Osteoblast (primary cell): ENCODE measurements at regions not wholly inside any gene's neighbourhood (a gene's known extent, or its start where the extent isn't known, plus 50 kb on each side); places are given as distances from the start of the nearest gene placed in this dataset.

Experiments
- DNase-seq: peaks from one replicate; pipeline ENCODE4 v3.0.0; 2011; ENCODE audit warnings: low spot score, mixed read lengths; ENCODE audit not compliant: insufficient read length; ENCODE audit errors: missing footprints
- H2AFZ ChIP-seq: 2 replicates; pipeline ENCODE4 v1.6.0; 2011; ENCODE audit warnings: mild to moderate bottlenecking, low read length
- H3K27ac ChIP-seq: 2 replicates; pipeline ENCODE4 v1.5.1; 2011; ENCODE audit warnings: mild to moderate bottlenecking, low read depth, low read length, moderate library complexity
- H3K27me3 ChIP-seq: 2 replicates; pipeline ENCODE4 v1.6.0; 2012; ENCODE audit warnings: mild to moderate bottlenecking, control low read depth, inconsistent platforms, low read length, moderate library complexity; ENCODE audit not compliant: insufficient read depth
- H3K36me3 ChIP-seq: 2 replicates; pipeline ENCODE4 v1.5.1; 2011; ENCODE audit warnings: mild to moderate bottlenecking, low read length, control low read depth, moderate library complexity; ENCODE audit not compliant: insufficient read depth
- H3K4me1 ChIP-seq: 2 replicates; pipeline ENCODE4 v1.5.1; 2011; ENCODE audit warnings: mild to moderate bottlenecking, low read length, control low read depth, moderate library complexity; ENCODE audit not compliant: insufficient read depth
- H3K4me2 ChIP-seq: 2 replicates; pipeline ENCODE4 v1.6.0; 2011; ENCODE audit warnings: mild to moderate bottlenecking, low read length; ENCODE audit not compliant: insufficient read depth
- H3K4me3 ChIP-seq: fragments of 200-600 bp; sonication (generic); 3 replicates; pipeline ENCODE4 v1.5.1; 2012; ENCODE audit warnings: mild to moderate bottlenecking, low read length, inconsistent platforms; ENCODE audit not compliant: insufficient read depth
- H3K79me2 ChIP-seq: 2 replicates; pipeline ENCODE4 v1.6.0; 2012; ENCODE audit warnings: mild to moderate bottlenecking, low read length, control low read depth, inconsistent platforms; ENCODE audit not compliant: insufficient read depth
- H3K9me3 ChIP-seq: 2 replicates; pipeline ENCODE4 v1.5.1; 2011; ENCODE audit warnings: low read depth, low read length, control low read depth
- H4K20me1 ChIP-seq: 2 replicates; pipeline ENCODE4 v1.6.0; 2012; ENCODE audit warnings: mild to moderate bottlenecking, low read length, control low read depth; ENCODE audit not compliant: insufficient read depth
- CTCF ChIP-seq: IDR thresholded peaks from 2 replicates; pipeline ENCODE4 v1.5.1; 2011; ENCODE audit warnings: mild to moderate bottlenecking, low read depth, low read length, moderate library complexity; ENCODE audit errors: extremely low read depth

GRCh38 chr22:27504360-27505253 is 296.9 kb downstream of the MN1 start:
- H3K4me1 ChIP-seq = peaks cover 5% of the 10 kb centered on the region
- no peaks in the 10 kb centered on the region for H3K36me3 ChIP-seq
- H3K4me3 ChIP-seq = no peak overlapping the region
- H3K4me2 ChIP-seq = no peak overlapping the region
- DNase-seq = no peak
- H3K27me3 ChIP-seq = no peaks in the 10 kb centered on the region
- H3K79me2 ChIP-seq = no peaks in the 10 kb centered on the region
- TF ChIP-seq CTCF = no peak
- no peak overlapping the region for H3K27ac ChIP-seq
- H4K20me1 ChIP-seq = no peaks in the 10 kb centered on the region
- no peak overlapping the region for H2AFZ ChIP-seq
- no peaks in the 10 kb centered on the region for H3K9me3 ChIP-seq

GRCh38 chr22:27507111-27507611 is 294.4 kb downstream of the MN1 start:
- H3K36me3 ChIP-seq = no peaks in the 10 kb centered on the region
- no peak overlapping the region for H3K4me3 ChIP-seq
- DNase-seq = no peak
- no peaks in the 10 kb centered on the region for H3K79me2 ChIP-seq
- H3K27ac ChIP-seq = no peak overlapping the region
- H3K4me1 ChIP-seq = peaks cover 9% of the 10 kb centered on the region
- no peak overlapping the region for H3K4me2 ChIP-seq
- no peaks in the 10 kb centered on the region for H4K20me1 ChIP-seq
- H3K27me3 ChIP-seq = no peaks in the 10 kb centered on the region
- no peak overlapping the region for H2AFZ ChIP-seq
- no peaks in the 10 kb centered on the region for H3K9me3 ChIP-seq
- TF ChIP-seq CTCF = no peak

- Histone ChIP-seq H3K4me1 (peaks cover 15% of the 10 kb centered on the region), H3K4me3 (no peak overlapping the region), H3K79me2 (no peaks in the 10 kb centered on the region), H3K27me3 (no peaks in the 10 kb centered on the region), H3K36me3 (no peaks in the 10 kb centered on the region), H3K4me2 (no peak overlapping the region), H4K20me1 (no peaks in the 10 kb centered on the region), H2AFZ (no peak overlapping the region), H3K27ac (no peak overlapping the region), H3K9me3 (no peaks in the 10 kb centered on the region)
- TF ChIP-seq CTCF = no peak
- peak; percentile 70 for DNase-seq
These were observed 293.5 kb downstream of the MN1 start for GRCh38 chr22:27507935-27508526.
